HG03460 (cell line): ENCODE measurements at regions not wholly inside any gene's neighbourhood (a gene's known extent, or its start where the extent isn't known, plus 50 kb on each side); places are given as distances from the start of the nearest gene placed in this dataset.
A peak's percentile ranks its signal among the peaks of the same experiment; 100 is the strongest.

Experiments used
- ATAC-seq: cut with Tn5 transposase; IDR thresholded peaks from one replicate; pipeline ENCODE4 v1.9.1; 2021; ENCODE audit not compliant: unreplicated experiment

GRCh38 chr10:2953495-2953894, 113.9 kb upstream of the PFKP start:
- no peak for ATAC-seq

GRCh38 chr10:2951235-2951835, 116.0 kb upstream of the PFKP start:
- ATAC-seq: no peak

GRCh38 chr10:2950546-2950945, 116.8 kb upstream of the PFKP start:
- no peak for ATAC-seq

GRCh38 chr10:2949948-2950354, 117.4 kb upstream of the PFKP start:
- peak; percentile 47 for ATAC-seq

- no peak for ATAC-seq
These were observed 118.0 kb upstream of the PFKP start for GRCh38 chr10:2949221-2949947.

GRCh38 chr10:2948127-2948854, 119.1 kb upstream of the PFKP start:
- peak; percentile 78 for ATAC-seq

GRCh38 chr10:2944788-2945187, 122.6 kb upstream of the PFKP start:
- ATAC-seq: no peak

- ATAC-seq: no peak
These were observed 123.3 kb upstream of the PFKP start for GRCh38 chr10:2943932-2944614.

GRCh38 chr10:2942938-2943337, 124.4 kb upstream of the PFKP start:
- no peak for ATAC-seq

- no peak for ATAC-seq
These were observed 128.5 kb upstream of the PFKP start for GRCh38 chr10:2938869-2939268.

- ATAC-seq: no peak
These were observed 130.5 kb upstream of the PFKP start for GRCh38 chr10:2936816-2937215.

- no peak for ATAC-seq
These were observed 131.5 kb upstream of the PFKP start for GRCh38 chr10:2935647-2936386.

- ATAC-seq: no peak
These were observed 133.4 kb upstream of the PFKP start for GRCh38 chr10:2933924-2934323.

- no peak for ATAC-seq
These were observed 133.8 kb upstream of the PFKP start for GRCh38 chr10:2933519-2933918.

GRCh38 chr10:2933071-2933470, 134.3 kb upstream of the PFKP start:
- no peak for ATAC-seq

GRCh38 chr10:2929480-2930258, 137.7 kb upstream of the PFKP start:
- no peak for ATAC-seq

GRCh38 chr10:2927958-2928840, 139.1 kb upstream of the PFKP start:
- peak; percentile 91 for ATAC-seq

GRCh38 chr10:2926918-2927660, 140.3 kb upstream of the PFKP start:
- no peak for ATAC-seq
